ENCODE measurements at regions not wholly inside any gene's neighbourhood (a gene's known extent, or its start where the extent isn't known, plus 50 kb on each side); places are given as distances from the start of the nearest gene placed in this dataset.

DNA sequence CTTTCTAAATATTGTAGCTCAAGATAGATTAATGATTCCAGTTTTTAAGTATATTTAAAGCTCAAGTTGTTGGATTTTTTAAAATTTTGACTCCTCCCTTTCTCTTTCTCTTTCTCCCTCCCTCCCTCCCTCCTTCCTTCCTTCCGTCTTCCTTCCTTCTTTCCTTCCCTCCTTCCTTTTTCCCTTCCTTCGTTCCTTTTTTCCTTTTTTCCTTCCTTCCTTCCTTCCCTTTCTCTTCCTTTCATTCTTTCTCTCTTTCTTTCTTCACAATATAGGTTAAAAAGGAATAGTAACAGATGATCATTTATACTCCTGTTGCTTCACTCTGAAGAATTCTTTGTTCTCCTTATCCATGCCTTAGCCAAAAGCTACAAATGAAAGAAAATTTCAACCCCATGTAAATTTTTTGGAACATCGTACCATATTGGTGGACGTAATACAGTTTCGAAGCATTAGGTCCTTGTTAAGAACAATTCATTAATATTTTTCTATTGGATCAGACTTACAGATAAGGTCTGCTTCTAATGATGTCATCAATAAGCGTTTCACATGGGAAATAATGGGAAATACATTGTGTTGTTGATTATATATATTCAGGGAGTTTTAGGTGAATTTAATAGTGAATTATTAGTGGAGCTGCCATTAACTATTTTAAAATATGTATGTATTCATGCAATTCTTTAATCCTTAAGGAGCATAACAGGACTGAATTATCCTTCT lies 139.6 kb upstream of the SLC35B3 start:
- no peaks in the 10 kb centered on the region for H3K36me3 ChIP-seq
- 84 to 86% methylated on average over 6 of the region's 6 CpGs for WGBS, 2 donors
- TF ChIP-seq, protein P1, sequence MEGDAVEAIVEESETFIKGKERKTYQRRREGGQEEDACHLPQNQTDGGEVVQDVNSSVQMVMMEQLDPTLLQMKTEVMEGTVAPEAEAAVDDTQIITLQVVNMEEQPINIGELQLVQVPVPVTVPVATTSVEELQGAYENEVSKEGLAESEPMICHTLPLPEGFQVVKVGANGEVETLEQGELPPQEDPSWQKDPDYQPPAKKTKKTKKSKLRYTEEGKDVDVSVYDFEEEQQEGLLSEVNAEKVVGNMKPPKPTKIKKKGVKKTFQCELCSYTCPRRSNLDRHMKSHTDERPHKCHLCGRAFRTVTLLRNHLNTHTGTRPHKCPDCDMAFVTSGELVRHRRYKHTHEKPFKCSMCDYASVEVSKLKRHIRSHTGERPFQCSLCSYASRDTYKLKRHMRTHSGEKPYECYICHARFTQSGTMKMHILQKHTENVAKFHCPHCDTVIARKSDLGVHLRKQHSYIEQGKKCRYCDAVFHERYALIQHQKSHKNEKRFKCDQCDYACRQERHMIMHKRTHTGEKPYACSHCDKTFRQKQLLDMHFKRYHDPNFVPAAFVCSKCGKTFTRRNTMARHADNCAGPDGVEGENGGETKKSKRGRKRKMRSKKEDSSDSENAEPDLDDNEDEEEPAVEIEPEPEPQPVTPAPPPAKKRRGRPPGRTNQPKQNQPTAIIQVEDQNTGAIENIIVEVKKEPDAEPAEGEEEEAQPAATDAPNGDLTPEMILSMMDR (IDR thresholded peaks at IDR 0.05) = no peak
- no peaks in the 10 kb centered on the region for H3K9me3 ChIP-seq
- no peaks in the 10 kb centered on the region for H3K27me3 ChIP-seq
- no peak for ATAC-seq
- DNase-seq = no peak
- intact Hi-C loops (cut with DNase I) = no loop called here
- H3K4me3 ChIP-seq = no peak overlapping the region
- H3K27ac ChIP-seq = no peak overlapping the region
- H3K4me1 ChIP-seq = no peaks in the 10 kb centered on the region

DNA sequence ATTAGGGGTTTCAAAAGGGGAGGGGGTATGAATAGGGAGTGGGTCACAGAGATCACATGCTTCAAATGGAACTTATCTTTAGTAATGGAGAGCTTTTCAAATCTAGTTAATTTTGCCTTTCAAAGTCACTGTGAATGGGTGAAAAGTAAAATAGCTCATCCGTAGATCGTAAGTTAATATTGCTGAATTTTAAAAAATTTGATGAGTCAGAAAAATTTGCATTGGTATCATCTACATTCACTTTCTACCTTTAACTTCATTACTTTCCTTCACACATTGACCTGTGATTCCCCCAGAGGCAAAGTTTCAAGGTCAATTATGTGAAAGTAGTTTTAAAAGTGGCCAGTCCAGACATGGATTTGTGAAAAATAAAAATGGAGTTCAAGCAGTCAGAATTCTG lies 139.0 kb upstream of the SLC35B3 start:
- WGBS, 2 donors = 95 to 97% methylated on average over 2 of the region's 2 CpGs
- Histone ChIP-seq H3K27me3 (no peaks in the 10 kb centered on the region), H3K4me3 (no peak overlapping the region), H3K4me1 (no peaks in the 10 kb centered on the region), H3K27ac (no peak overlapping the region), H3K36me3 (no peaks in the 10 kb centered on the region), H3K9me3 (peaks cover 0 to 3% (median 0%) of the 10 kb centered on the region in 11 donors)
- ATAC-seq (no peak), DNase-seq (no peak)
- intact Hi-C loops (cut with DNase I) = no loop called here
- TF ChIP-seq, protein P1 (IDR thresholded peaks at IDR 0.05) = no peak

GRCh38 chr6:8570256-8570920 lies 135.0 kb upstream of the SLC35B3 start:
- no peak for ATAC-seq
- intact Hi-C loops (cut with DNase I) = no loop called here
- peaks cover 0 to 12% (median 0%) of the 10 kb centered on the region in 11 donors for H3K9me3 ChIP-seq
- H3K36me3 ChIP-seq = no peaks in the 10 kb centered on the region
- H3K4me3 ChIP-seq = no peak overlapping the region
- H3K27me3 ChIP-seq = no peaks in the 10 kb centered on the region
- TF ChIP-seq, protein P1 (IDR thresholded peaks at IDR 0.05) = no peak
- no peak overlapping the region for H3K27ac ChIP-seq
- no peak for DNase-seq
- no peaks in the 10 kb centered on the region for H3K4me1 ChIP-seq
- 58 to 62% methylated on average over 6 of the region's 6 CpGs for WGBS, 2 donors

GRCh38 chr6:8562125-8562524 lies 126.8 kb upstream of the SLC35B3 start:
- Histone ChIP-seq H3K36me3 (no peaks in the 10 kb centered on the region), H3K27ac (no peak overlapping the region), H3K27me3 (no peaks in the 10 kb centered on the region), H3K4me3 (no peak overlapping the region), H3K9me3 (no peaks in the 10 kb centered on the region), H3K4me1 (no peaks in the 10 kb centered on the region)
- WGBS, 2 donors = 54 to 55% methylated on average over 3 of the region's 3 CpGs
- DNase-seq (no peak), ATAC-seq (no peak)
- intact Hi-C loops (cut with DNase I) = no loop called here
- TF ChIP-seq, protein P1 (IDR thresholded peaks at IDR 0.05) = no peak
